GM12878 (cell line): ENCODE measurements at regions not wholly inside any gene's neighbourhood (a gene's known extent, or its start where the extent isn't known, plus 50 kb on each side); places are given as distances from the start of the nearest gene placed in this dataset.

ENCODE experiments used
- ATAC-seq: fragments of 200-7000 bp; cut with Tn5 transposase; 3 replicates; pipeline ENCODE4 v1.9.1; 2020; ENCODE audit warnings: mild to moderate bottlenecking, moderate library complexity
- BruUV-seq: library from RNA; stranded (reverse); fragments of 400-500 nt; replicated peaks from 2 replicates; lab custom pipeline; 2021; lab: Mats Ljungman, UMichigan
- CTCF ChIA-PET: fragments of 300-600 bp; sonication (Branson Sonifier 250); formaldehyde crosslinking; extraction: SDS; loops from one replicate; lab custom pipeline; 2021; ENCODE audit warnings: inconsistent platforms; lab: Yijun Ruan, JAX
- POLR2A ChIA-PET: fragments of 350-600 bp; formaldehyde crosslinking; extraction: SDS; loops from one replicate; lab custom pipeline; 2021; ENCODE audit warnings: inconsistent platforms; lab: Charles Lee
- RAD21 ChIA-PET: fragments of 300-600 bp; sonication (Branson Sonifier 250); formaldehyde crosslinking; loops from one replicate; lab custom pipeline; 2023; ENCODE audit warnings: antibody characterized with exemption; ENCODE audit not compliant: unreplicated experiment; lab: Charles Lee
- SMC1A ChIA-PET: fragments of 300-600 bp; sonication (Branson Sonifier 250); formaldehyde crosslinking; loops from one replicate; lab custom pipeline; 2023; ENCODE audit not compliant: unreplicated experiment, uncharacterized antibody; lab: Charles Lee
- DNase-seq: peaks from one replicate; pipeline ENCODE4 v3.0.0-alpha.2; 2011; ENCODE audit warnings: low read depth, low spot score
- FAIRE-seq: peaks from 3 replicates; lab custom pipeline; 2011; peaks lifted over from hg19 to GRCh38; lab: Jason Lieb, UNC
- H2AFZ ChIP-seq: 2 replicates; pipeline ENCODE4 v1.6.0; 2011; ENCODE audit warnings: low read depth, low read length, control low read depth; ENCODE audit not compliant: control insufficient read depth
- H3K27ac ChIP-seq: 2 replicates; pipeline ENCODE4 v1.5.1; 2011; ENCODE audit warnings: control low read depth; ENCODE audit not compliant: control insufficient read depth, insufficient read depth
- H3K27me3 ChIP-seq, 2 experiments: replicated peaks in 1 of 2; 2 replicates each; pipeline versions ENCODE4 v1.6.0 to v1.6.1; 2011; ENCODE audit warnings: low read length in 1 of 2; ENCODE audit not compliant: control insufficient read depth in 2 of 2, insufficient read depth in 2 of 2
- H3K36me3 ChIP-seq, 2 experiments: 2 replicates each; pipeline ENCODE4 v1.5.1; 2011; ENCODE audit warnings: low read length in 1 of 2; ENCODE audit not compliant: control insufficient read depth in 2 of 2, insufficient read depth in 2 of 2
- H3K4me1 ChIP-seq: 2 replicates; pipeline ENCODE4 v1.6.1; 2011; ENCODE audit warnings: mild to moderate bottlenecking, low read length, moderate library complexity, mixed read lengths; ENCODE audit not compliant: control insufficient read depth, insufficient read depth
- H3K4me2 ChIP-seq: 2 replicates; pipeline ENCODE4 v1.6.0; 2011; ENCODE audit warnings: control low read depth; ENCODE audit not compliant: control insufficient read depth, insufficient read depth
- H3K4me3 ChIP-seq: fragments of 200-600 bp; sonication (generic); 2 replicates; pipeline ENCODE4 v1.5.1; 2016
- H3K79me2 ChIP-seq: 2 replicates; pipeline ENCODE4 v1.6.0; 2011; ENCODE audit warnings: low read length; ENCODE audit not compliant: control insufficient read depth, insufficient read depth
- H3K9ac ChIP-seq: 2 replicates; pipeline ENCODE4 v1.8.0; 2011; ENCODE audit warnings: low read length, control low read depth, mixed read lengths; ENCODE audit not compliant: control insufficient read depth, insufficient read depth
- H3K9me3 ChIP-seq: replicated peaks from 3 replicates; pipeline ENCODE4 v1.5.1; 2011; ENCODE audit warnings: mild to moderate bottlenecking, low read length; ENCODE audit not compliant: control insufficient read depth, insufficient read depth
- H4K20me1 ChIP-seq: 2 replicates; pipeline ENCODE4 v1.6.0; 2011; ENCODE audit not compliant: control insufficient read depth, insufficient read depth
- ATF3 ChIP-seq: IDR thresholded peaks from 2 replicates; pipeline ENCODE4 v1.6.1; 2011; ENCODE audit warnings: low read depth, mild to moderate bottlenecking, low read length, moderate library complexity, borderline replicate concordance; ENCODE audit errors: extremely low read depth
- CBFB ChIP-seq: IDR thresholded peaks from 2 replicates; pipeline ENCODE4 v1.6.1; 2016; ENCODE audit warnings: antibody characterized with exemption, low read depth
- CBX3 ChIP-seq: fragments of 200-600 bp; sonication (generic); IDR thresholded peaks from 2 replicates; pipeline ENCODE4 v1.6.1; 2016; ENCODE audit warnings: low read depth, borderline replicate concordance
- CHD1 ChIP-seq: IDR thresholded peaks from 2 replicates; pipeline ENCODE4 v1.6.1; 2012; ENCODE audit warnings: low read depth, low read length, improper control_type of control experiment
- FOXM1 ChIP-seq: IDR thresholded peaks from 2 replicates; pipeline ENCODE4 v1.6.1; 2012; ENCODE audit warnings: low read depth, mild to moderate bottlenecking, inconsistent platforms, low read length, moderate library complexity
- GATAD2B ChIP-seq: fragments of 450-650 bp; conservative IDR thresholded peaks from 2 replicates; pipeline ENCODE4 v1.6.1; 2017; ENCODE audit warnings: low read depth, mild to moderate bottlenecking, moderate library complexity
- IRF3 ChIP-seq: fragments of 450-650 bp; IDR thresholded peaks from 2 replicates; pipeline ENCODE4 v1.6.1; 2014; ENCODE audit warnings: mild to moderate bottlenecking
- KAT2A ChIP-seq: conservative IDR thresholded peaks from 2 replicates; pipeline ENCODE4 v1.6.1; 2011; ENCODE audit warnings: low read depth, low read length; ENCODE audit not compliant: control insufficient read depth
- POLR2AphosphoS2 ChIP-seq: IDR thresholded peaks from 2 replicates; pipeline ENCODE4 v1.6.1; 2011; ENCODE audit warnings: low read depth, mild to moderate bottlenecking, low read length, improper control_type of control experiment, moderate library complexity
- RBBP5 ChIP-seq: fragments of 200-600 bp; sonication (generic); conservative IDR thresholded peaks from 2 replicates; pipeline ENCODE4 v1.6.1; 2016
- SREBF1 ChIP-seq: IDR thresholded peaks from 2 replicates; pipeline ENCODE4 v1.6.1; 2012; ENCODE audit warnings: mild to moderate bottlenecking, low read length
- SUPT20H ChIP-seq: IDR thresholded peaks from 2 replicates; pipeline ENCODE4 v1.6.1; 2011; ENCODE audit warnings: low read depth, mild to moderate bottlenecking, low read length, moderate library complexity, borderline replicate concordance; ENCODE audit not compliant: control insufficient read depth
- SUZ12 ChIP-seq: fragments of 200-600 bp; sonication (generic); IDR thresholded peaks from one replicate; pipeline ENCODE4 v1.6.1; 2018; ENCODE audit warnings: antibody characterized with exemption, mild to moderate bottlenecking; ENCODE audit not compliant: unreplicated experiment
- TCF7 ChIP-seq: IDR thresholded peaks from 2 replicates; pipeline ENCODE4 v1.6.1; 2014; ENCODE audit warnings: antibody characterized with exemption, borderline replicate concordance
- ZBED1 ChIP-seq: IDR thresholded peaks from 2 replicates; pipeline ENCODE4 v1.6.1; 2016; ENCODE audit warnings: borderline replicate concordance
- WGBS: methylation state at CpG from one replicate; pipeline ENCODE4 v1.1.6; 2016; ENCODE audit warnings: low lambda C conversion rate; ENCODE audit not compliant: insufficient replicate concordance, insufficient coverage; ENCODE audit errors: missing lambda C conversion rate; 5-methylcytosine and 5-hydroxymethylcytosine counted together
- in situ Hi-C: fragments of 300-500 bp; cut with MboI; formaldehyde crosslinking; loops from 9 replicates; pipeline ENCODE4 v1.14.3; 2018; ENCODE audit warnings: mixed read lengths
- intact Hi-C: fragments of 100-400 bp; cut with micrococcal nuclease; formaldehyde crosslinking; loops from one replicate; pipeline ENCODE4 v1.14.2; 2022; ENCODE audit not compliant: unreplicated experiment
- TF ChIP-seq, protein P1 (sequence below): fragments of 450-650 bp; IDR thresholded peaks from 2 replicates; pipeline ENCODE4 v1.6.1; 2017; ENCODE audit warnings: mild to moderate bottlenecking, moderate library complexity

- POLR2A ChIA-PET = no interaction called here
- 57% methylated on average over 7 of the region's 7 CpGs for WGBS
- Histone ChIP-seq H3K9ac (no peak overlapping the region), H3K4me3 (no peak overlapping the region), H2AFZ (no peak overlapping the region), H3K4me1 (no peaks in the 10 kb centered on the region), H4K20me1 (no peaks in the 10 kb centered on the region), H3K36me3 (no peaks in the 10 kb centered on the region), H3K79me2 (no peaks in the 10 kb centered on the region), H3K9me3 (no peaks in the 10 kb centered on the region), H3K4me2 (no peak overlapping the region), H3K27me3 (no peaks in the 10 kb centered on the region), H3K27ac (no peak overlapping the region)
- CTCF ChIA-PET = no interaction called here
- in situ Hi-C loops (no loop called here), intact Hi-C loops (no loop called here)
- TF ChIP-seq SUPT20H (no peak), TCF7 (no peak), GATAD2B (no peak), CBFB (no peak), KAT2A (no peak), ATF3 (no peak), SUZ12 (no peak), POLR2AphosphoS2 (no peak)
- BruUV-seq = no TSS peak
- SMC1A ChIA-PET = no interaction called here
- FAIRE-seq = no peak
- DNase-seq = no peak
- RAD21 ChIA-PET = no interaction called here
- no peak for ATAC-seq
Observed at GRCh38 chr10:129388435-129388834, 78.6 kb upstream of the MGMT start.

DNA sequence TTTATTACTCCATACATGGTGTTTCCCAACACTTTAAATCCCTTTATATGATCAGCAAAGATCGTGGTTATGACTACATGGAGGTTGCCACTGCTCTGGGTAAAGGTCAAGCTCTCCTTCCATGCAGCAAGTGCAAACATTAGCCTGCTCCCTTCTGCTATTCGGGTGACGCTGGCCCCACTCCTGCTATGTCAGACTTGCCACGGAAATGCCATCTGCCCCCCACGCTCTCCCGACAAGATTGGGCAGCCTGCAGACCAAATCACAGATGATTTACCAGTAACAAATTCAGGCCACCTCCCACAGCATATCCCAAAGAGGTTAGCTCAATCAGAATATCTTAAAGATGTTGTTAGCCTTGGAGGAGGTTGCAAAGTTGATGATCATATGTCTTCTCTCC, 77.8 kb upstream of the MGMT start:
- BruUV-seq = no TSS peak
- H3K27me3 ChIP-seq = no peaks in the 10 kb centered on the region
- TF ChIP-seq IRF3 (no peak), RBBP5 (no peak), FOXM1 (no peak), SREBF1 (no peak), CBX3 (no peak), ZBED1 (no peak), CHD1 (no peak)
- TF ChIP-seq, protein P1, sequence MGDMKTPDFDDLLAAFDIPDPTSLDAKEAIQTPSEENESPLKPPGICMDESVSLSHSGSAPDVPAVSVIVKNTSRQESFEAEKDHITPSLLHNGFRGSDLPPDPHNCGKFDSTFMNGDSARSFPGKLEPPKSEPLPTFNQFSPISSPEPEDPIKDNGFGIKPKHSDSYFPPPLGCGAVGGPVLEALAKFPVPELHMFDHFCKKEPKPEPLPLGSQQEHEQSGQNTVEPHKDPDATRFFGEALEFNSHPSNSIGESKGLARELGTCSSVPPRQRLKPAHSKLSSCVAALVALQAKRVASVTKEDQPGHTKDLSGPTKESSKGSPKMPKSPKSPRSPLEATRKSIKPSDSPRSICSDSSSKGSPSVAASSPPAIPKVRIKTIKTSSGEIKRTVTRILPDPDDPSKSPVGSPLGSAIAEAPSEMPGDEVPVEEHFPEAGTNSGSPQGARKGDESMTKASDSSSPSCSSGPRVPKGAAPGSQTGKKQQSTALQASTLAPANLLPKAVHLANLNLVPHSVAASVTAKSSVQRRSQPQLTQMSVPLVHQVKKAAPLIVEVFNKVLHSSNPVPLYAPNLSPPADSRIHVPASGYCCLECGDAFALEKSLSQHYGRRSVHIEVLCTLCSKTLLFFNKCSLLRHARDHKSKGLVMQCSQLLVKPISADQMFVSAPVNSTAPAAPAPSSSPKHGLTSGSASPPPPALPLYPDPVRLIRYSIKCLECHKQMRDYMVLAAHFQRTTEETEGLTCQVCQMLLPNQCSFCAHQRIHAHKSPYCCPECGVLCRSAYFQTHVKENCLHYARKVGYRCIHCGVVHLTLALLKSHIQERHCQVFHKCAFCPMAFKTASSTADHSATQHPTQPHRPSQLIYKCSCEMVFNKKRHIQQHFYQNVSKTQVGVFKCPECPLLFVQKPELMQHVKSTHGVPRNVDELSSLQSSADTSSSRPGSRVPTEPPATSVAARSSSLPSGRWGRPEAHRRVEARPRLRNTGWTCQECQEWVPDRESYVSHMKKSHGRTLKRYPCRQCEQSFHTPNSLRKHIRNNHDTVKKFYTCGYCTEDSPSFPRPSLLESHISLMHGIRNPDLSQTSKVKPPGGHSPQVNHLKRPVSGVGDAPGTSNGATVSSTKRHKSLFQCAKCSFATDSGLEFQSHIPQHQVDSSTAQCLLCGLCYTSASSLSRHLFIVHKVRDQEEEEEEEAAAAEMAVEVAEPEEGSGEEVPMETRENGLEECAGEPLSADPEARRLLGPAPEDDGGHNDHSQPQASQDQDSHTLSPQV = no peak

More for the DNA sequence above, 77.8 kb upstream of the MGMT start:
- ATAC-seq = no peak
- Histone ChIP-seq H3K4me2 (no peak overlapping the region), H3K36me3 (no peaks in the 10 kb centered on the region), H3K4me3 (no peak overlapping the region), H2AFZ (no peak overlapping the region), H3K79me2 (no peaks in the 10 kb centered on the region), H3K9ac (no peak overlapping the region), H4K20me1 (no peaks in the 10 kb centered on the region), H3K4me1 (no peaks in the 10 kb centered on the region), H3K9me3 (no peaks in the 10 kb centered on the region), H3K27ac (no peak overlapping the region)
- ChIA-PET RAD21 (no interaction called here), SMC1A (no interaction called here), CTCF (no interaction called here), POLR2A (no interaction called here)
- 32% methylated on average over 6 of the region's 6 CpGs for WGBS
- FAIRE-seq = no peak
- intact Hi-C loops (no loop called here), in situ Hi-C loops (no loop called here)
- DNase-seq = no peak
